WI38 (cell line): ENCODE measurements at regions not wholly inside any gene's neighbourhood (a gene's known extent, or its start where the extent isn't known, plus 50 kb on each side); places are given as distances from the start of the nearest gene placed in this dataset.

ENCODE experiments used
- H3K4me3 ChIP-seq: 2 replicates; pipeline ENCODE4 v1.5.1; 2011; ENCODE audit warnings: low read depth, mild to moderate bottlenecking, control low read depth, low read length
- CTCF ChIP-seq: IDR thresholded peaks from 2 replicates; pipeline ENCODE4 v1.5.1; 2012; ENCODE audit warnings: low read depth, mild to moderate bottlenecking, control low read depth, low read length

GRCh38 chr5:97836816-97837215 is 653.8 kb upstream of the RIOK2 start:
- H3K4me3 ChIP-seq = no peak overlapping the region
- TF ChIP-seq CTCF = no peak

GRCh38 chr5:97838214-97838613 is 655.2 kb upstream of the RIOK2 start:
- no peak for TF ChIP-seq CTCF
- H3K4me3 ChIP-seq = no peak overlapping the region

GRCh38 chr5:97839341-97840086 is 656.5 kb upstream of the RIOK2 start:
- no peak overlapping the region for H3K4me3 ChIP-seq
- no peak for TF ChIP-seq CTCF

GRCh38 chr5:97840643-97841042 is 657.6 kb upstream of the RIOK2 start:
- H3K4me3 ChIP-seq = no peak overlapping the region
- no peak for TF ChIP-seq CTCF

GRCh38 chr5:97842687-97843086 is 659.6 kb upstream of the RIOK2 start:
- H3K4me3 ChIP-seq = no peak overlapping the region
- no peak for TF ChIP-seq CTCF

- TF ChIP-seq CTCF = no peak
- no peak overlapping the region for H3K4me3 ChIP-seq
Observed at GRCh38 chr5:97844797-97845196, 661.8 kb upstream of the RIOK2 start.

DNA sequence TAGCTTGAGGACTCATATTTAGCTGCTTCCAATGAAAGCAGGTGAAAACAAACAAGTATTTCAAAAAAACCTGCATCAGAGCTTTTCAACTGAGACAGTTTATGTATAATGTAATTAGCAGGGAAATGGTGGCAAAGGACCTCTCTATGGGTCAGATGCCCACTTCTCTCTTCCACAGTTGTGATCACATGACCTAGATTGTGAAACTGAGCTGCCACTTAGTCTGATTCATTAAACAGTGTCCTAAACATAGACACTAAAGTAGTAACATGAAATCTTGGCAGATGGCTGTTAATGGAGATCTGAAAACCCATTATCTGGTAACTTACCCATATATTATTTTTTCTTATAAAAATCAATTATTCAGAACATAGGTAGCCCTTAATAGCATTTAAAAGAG is 663.6 kb upstream of the RIOK2 start:
- H3K4me3 ChIP-seq = no peak overlapping the region
- no peak for TF ChIP-seq CTCF
